GM10266 (cell line): ENCODE measurements at regions not wholly inside any gene's neighbourhood (a gene's known extent, or its start where the extent isn't known, plus 50 kb on each side); places are given as distances from the start of the nearest gene placed in this dataset.

ENCODE experiments used
- DNase-seq: peaks from one replicate; pipeline ENCODE4 v3.0.0; 2012; ENCODE audit errors: extremely low spot score
- CTCF ChIP-seq: IDR thresholded peaks from 2 replicates; pipeline ENCODE4 v1.5.1; 2012; ENCODE audit warnings: mild to moderate bottlenecking, low read depth; ENCODE audit not compliant: control insufficient read depth, insufficient read depth; ENCODE audit errors: missing control alignments

- no peak for TF ChIP-seq CTCF
- no peak for DNase-seq
Measured at GRCh38 chr3:16692486-16693344, 87.5 kb upstream of the DAZL start.

GRCh38 chr3:16693820-16694219 is 88.6 kb upstream of the DAZL start:
- no peak for DNase-seq
- TF ChIP-seq CTCF: no peak

GRCh38 chr3:16695710-16696109 is 90.5 kb upstream of the DAZL start:
- DNase-seq: no peak
- TF ChIP-seq CTCF: no peak

GRCh38 chr3:16697443-16698147 is 92.4 kb upstream of the DAZL start:
- no peak for TF ChIP-seq CTCF
- no peak for DNase-seq

- TF ChIP-seq CTCF: no peak
- no peak for DNase-seq
Measured at GRCh38 chr3:16700651-16701050, 95.4 kb upstream of the DAZL start.

- no peak for DNase-seq
- TF ChIP-seq CTCF: no peak
Measured at GRCh38 chr3:16704941-16705340, 99.7 kb upstream of the DAZL start.

GRCh38 chr3:16707260-16707659 is 102.0 kb upstream of the DAZL start:
- TF ChIP-seq CTCF: no peak
- no peak for DNase-seq
